GM18909 (cell line): ENCODE measurements at regions not wholly inside any gene's neighbourhood (a gene's known extent, or its start where the extent isn't known, plus 50 kb on each side); places are given as distances from the start of the nearest gene placed in this dataset.
"Not testable (repeated sequence)": the region's sequence is repeated elsewhere in the genome, so short reads cannot be mapped to it uniquely, and the experiment has no call there.

Experiments used
- ATAC-seq: cut with Tn5 transposase; IDR thresholded peaks from one replicate; pipeline ENCODE4 v1.9.1; 2021; ENCODE audit warnings: mild to moderate bottlenecking; ENCODE audit not compliant: unreplicated experiment, poor library complexity

DNA sequence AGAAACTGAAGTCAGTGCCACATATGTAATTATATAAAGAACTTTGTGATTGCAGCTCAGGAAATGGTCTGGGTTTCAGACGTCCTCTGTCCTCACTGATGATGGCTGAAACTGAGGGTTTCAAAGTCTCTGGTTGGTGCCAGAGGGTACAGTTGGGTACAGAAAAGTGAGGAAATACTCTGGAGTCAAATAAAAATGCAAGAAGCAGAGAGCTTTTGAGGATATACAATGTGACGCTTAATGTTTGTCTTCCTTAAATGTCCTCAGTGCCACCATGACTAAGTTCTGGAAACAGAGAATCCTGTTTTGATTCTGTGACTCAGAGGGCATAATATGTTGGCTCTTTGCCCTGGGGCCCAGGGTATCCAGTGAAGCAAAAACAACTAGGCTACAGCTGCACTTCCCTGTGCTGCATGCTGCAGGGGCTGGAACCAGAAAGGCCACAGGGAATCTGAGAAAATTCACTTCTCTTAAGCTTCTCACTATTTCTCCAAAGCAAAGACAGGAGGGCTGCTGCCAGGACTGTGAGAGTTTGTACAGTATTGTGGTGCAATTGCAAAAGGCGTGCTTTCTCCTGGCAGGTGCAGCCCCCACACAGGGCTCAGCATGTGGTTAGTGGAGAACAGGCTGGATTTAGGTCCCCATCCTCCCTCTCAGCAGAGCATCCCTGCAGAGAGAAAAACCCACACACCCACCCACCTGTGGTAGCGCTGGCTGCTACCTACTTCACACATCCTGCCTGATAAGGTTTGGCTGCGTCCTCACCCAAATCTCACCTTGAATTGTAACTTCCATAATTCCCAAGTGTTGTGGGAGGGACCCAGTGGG, 169.5 kb upstream of the SVIL start:
- no peak for ATAC-seq

- ATAC-seq: no peak
These were observed 167.4 kb upstream of the SVIL start for GRCh38 chr10:29802171-29802570.

DNA sequence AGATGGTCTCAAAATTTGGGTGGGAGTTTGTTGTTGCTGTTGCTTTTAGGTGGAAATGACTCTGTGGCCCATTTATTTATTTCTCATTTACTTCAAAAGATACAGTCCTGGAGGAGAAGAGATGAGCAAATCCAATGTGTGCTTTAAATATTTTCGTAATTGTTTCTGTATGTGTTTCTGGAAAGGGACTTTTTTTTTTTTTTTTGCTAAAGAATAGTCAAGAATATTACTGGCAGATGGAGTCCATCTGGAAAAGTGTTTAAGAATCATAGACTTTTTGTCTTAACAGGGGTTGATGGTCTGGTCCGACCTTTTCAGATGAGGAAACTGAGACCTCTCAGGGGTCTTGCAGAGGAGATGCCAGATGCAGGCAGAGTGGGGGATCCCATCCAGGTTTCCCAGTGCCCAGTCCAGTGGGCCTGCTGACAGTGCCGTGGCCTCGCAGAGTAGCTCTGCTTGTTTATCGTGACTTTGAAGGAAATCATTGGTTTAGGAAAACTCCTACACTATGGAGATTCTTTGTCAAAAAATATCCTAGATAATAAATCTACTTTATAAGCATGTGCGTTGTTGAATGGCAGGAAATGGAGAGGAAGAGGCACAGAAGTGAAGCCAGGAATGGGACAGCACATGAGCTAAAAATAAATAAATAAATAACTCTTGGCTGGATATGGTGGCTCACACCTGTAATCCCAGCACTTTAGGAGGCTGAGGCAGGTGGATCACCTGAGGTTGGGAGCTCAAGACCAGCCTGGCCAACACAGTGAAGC, 164.3 kb upstream of the SVIL start:
- no peak for ATAC-seq

- ATAC-seq: no peak
These were observed 162.8 kb upstream of the SVIL start for GRCh38 chr10:29797616-29798015.

GRCh38 chr10:29795850-29796249, 161.1 kb upstream of the SVIL start:
- ATAC-seq: no peak

- ATAC-seq: no peak
These were observed 160.2 kb upstream of the SVIL start for GRCh38 chr10:29794776-29795611.

DNA sequence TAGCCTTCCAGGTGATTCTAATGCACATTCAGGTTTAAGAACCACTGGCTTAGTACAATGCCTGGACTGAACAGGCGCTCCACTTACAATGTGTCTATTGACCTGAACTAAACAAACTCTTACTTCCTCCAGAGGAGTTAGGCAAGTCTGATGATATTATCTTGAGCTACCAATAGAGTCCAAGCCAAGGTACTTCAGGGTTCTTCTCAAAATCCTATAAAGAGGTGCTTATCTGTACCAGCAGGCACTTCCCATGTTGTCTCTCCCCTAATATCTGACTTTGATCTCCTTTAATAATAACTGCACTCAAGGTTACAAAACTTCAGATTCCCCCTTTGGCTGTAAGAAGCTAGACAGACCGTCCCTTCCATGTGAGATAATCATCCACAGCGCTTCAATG, 157.0 kb upstream of the SVIL start:
- ATAC-seq: no peak

GRCh38 chr10:29790207-29790606, 155.4 kb upstream of the SVIL start:
- ATAC-seq: no peak

DNA sequence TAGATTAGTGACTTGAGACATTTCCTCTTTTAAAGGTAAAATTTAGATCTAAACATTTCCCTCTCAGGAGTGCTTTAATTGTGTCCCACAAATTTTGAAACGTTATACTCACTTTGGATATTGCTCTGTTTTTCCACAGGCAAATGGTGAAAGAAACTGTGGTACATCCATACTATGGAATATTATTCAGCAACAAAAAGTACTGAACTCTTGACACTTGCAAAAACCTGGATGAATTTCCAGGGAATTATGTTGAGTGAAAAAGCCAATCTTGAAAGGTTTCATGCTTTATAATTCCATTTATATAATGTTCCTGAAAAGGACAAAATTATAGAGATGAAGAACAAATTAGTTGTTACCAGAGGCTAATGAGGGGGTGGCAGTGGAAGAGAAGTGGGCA, 153.3 kb upstream of the SVIL start:
- ATAC-seq: no peak

DNA sequence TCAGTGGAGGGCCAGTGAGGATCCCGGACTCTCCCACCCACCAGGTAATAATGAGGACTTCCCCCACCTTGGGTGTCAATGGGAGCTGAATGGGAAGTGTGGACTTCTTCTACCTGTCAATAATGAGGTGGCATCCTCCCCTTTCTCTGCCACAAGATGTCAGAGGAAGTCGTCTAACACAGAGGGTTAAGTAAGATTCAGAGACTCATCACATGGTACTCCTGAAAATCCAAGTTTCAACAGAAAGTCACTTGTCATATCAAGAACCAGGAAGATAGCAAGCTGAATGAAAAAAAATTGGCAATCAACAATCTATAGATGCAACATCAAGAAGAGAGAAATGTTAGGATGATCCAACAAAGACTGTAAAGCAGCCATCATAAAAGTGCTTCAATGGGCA, 150.9 kb upstream of the SVIL start:
- ATAC-seq: no peak

GRCh38 chr10:29784175-29784773, 149.5 kb upstream of the SVIL start:
- no peak for ATAC-seq

- no peak for ATAC-seq
These were observed 148.6 kb upstream of the SVIL start for GRCh38 chr10:29783201-29783947.

DNA sequence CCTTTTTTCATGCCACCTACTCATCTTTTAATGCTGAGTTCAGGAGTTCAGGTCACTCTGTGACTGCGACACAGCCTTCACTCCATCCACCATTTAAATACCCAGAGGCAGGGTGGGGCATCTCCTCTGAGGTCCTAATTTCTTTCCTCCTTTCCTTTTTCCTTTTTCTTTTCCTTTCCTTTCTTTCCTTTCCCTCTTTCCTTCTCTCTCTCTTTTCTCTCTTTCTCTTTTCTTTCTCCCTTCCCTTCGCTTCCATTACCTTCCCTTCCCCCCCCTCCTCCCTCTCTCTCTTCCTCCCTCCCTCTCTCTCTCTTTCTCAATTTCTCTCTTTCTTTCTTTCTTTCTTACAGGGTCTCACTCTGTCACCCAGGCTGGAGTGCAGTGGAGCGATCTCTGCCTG, 145.9 kb upstream of the SVIL start:
- no peak for ATAC-seq

- ATAC-seq: no peak
These were observed 145.3 kb upstream of the SVIL start for GRCh38 chr10:29780096-29780495.

DNA sequence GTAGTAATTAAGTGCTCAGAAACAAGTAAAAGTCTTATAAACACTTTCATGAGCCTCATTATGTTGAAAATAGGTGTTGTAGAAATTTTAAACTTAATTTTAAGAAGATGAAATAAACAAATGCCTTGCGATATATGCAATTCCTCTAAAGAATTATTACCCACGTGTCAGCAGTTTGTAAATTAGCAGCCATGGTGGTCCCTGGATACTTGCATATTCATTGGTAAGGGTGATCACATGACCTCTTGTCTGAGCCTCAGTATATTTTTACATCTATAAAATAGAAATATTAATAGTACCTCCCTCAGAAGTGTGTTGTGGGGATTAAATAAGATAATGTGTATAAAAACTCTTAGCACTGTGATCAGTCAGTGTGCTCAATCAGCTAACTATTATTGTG, 141.5 kb upstream of the SVIL start:
- ATAC-seq: no peak

DNA sequence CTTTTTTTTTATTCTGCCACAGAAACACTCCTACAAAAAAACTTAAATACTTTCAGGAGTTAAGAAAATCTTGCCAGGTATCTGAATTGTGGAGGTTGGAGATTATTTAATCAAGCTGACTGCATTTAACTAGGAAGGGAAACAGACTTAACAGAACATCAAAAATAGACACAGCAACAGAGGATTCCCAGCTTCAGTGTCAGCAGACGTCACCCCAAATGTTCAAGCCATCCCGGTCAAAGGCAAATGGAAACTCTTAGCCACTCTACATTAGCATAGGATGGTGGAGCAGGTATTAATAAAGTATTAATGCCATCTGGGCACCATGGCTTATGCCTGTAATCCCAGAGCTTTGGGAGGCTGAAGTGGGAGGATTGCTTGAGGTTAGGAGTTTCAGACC, 139.7 kb upstream of the SVIL start:
- no peak for ATAC-seq

- no peak for ATAC-seq
These were observed 138.9 kb upstream of the SVIL start for GRCh38 chr10:29773675-29774091.

- no peak for ATAC-seq
These were observed 137.6 kb upstream of the SVIL start for GRCh38 chr10:29772403-29772802.

- no peak for ATAC-seq
These were observed 136.6 kb upstream of the SVIL start for GRCh38 chr10:29771376-29771775.

DNA sequence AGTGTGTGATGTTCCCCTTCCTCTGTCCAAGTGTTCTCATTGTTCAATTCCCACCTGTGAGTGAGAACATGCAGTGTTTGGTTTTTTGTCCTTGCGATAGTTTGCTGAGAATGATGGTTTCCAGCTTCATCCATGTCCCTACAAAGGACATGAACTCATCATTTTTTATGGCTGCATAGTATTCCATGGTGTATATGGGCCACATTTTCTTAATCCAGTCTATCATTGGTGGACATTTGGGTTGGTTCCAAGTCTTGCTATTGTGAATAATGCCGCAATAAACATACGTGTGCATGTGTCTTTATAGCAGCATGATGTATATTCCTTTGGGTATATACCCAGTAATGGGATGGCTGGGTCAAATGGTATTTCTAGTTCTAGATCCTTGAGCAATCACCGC, 134.5 kb upstream of the SVIL start:
- not testable (repeated sequence) for ATAC-seq
